H1 (cell line): ENCODE measurements at regions not wholly inside any gene's neighbourhood (a gene's known extent, or its start where the extent isn't known, plus 50 kb on each side); places are given as distances from the start of the nearest gene placed in this dataset.

Experiments
- BCL11A ChIP-seq, 2 experiments: IDR thresholded peaks; one replicate each; pipeline ENCODE4 v1.6.1; 2011; ENCODE audit warnings: low read depth in 2 of 2, low read length in 2 of 2, mild to moderate bottlenecking in 2 of 2
- CTCF ChIP-seq, 3 experiments: IDR thresholded peaks; 1 replicate in 2 of 3; 2 replicates in 1 of 3; pipeline versions ENCODE4 v1.5.1 to v1.6.1; 2011; ENCODE audit warnings: low read length in 3 of 3, mild to moderate bottlenecking in 3 of 3, inconsistent platforms in 2 of 3, low read depth in 1 of 3, moderate library complexity in 1 of 3; ENCODE audit not compliant: insufficient read depth in 1 of 3; ENCODE audit errors: control extremely low read depth in 1 of 3
- EP300 ChIP-seq, 2 experiments: IDR thresholded peaks; 1 replicate in 1 of 2; 2 replicates in 1 of 2; pipeline ENCODE4 v1.6.1; 2011 to 2012; ENCODE audit warnings: low read depth in 2 of 2, low read length in 2 of 2, mild to moderate bottlenecking in 2 of 2, borderline replicate concordance in 1 of 2, inconsistent platforms in 1 of 2, moderate library complexity in 1 of 2
- GABPA ChIP-seq: IDR thresholded peaks from 2 replicates; pipeline ENCODE4 v1.6.1; 2011; ENCODE audit warnings: mild to moderate bottlenecking, low read length, moderate library complexity, borderline replicate concordance; ENCODE audit not compliant: insufficient read depth
- GTF2F1 ChIP-seq: IDR thresholded peaks from 2 replicates; pipeline ENCODE4 v1.6.1; 2012; ENCODE audit warnings: low read depth, low read length, improper control_type of control experiment, borderline replicate concordance
- MAX ChIP-seq: IDR thresholded peaks from 2 replicates; pipeline ENCODE4 v1.6.1; 2012; ENCODE audit warnings: inconsistent platforms
- POLR2A ChIP-seq, 2 experiments: IDR thresholded peaks; 1 replicate in 1 of 2; 2 replicates in 1 of 2; pipeline ENCODE4 v1.6.1; 2011; ENCODE audit warnings: low read depth in 2 of 2, low read length in 2 of 2, mild to moderate bottlenecking in 2 of 2; ENCODE audit errors: control extremely low read depth in 1 of 2
- SRF ChIP-seq: IDR thresholded peaks from 2 replicates; pipeline ENCODE4 v1.6.1; 2011; ENCODE audit warnings: mild to moderate bottlenecking, low read depth, low read length, moderate library complexity
- ZNF274 ChIP-seq: IDR thresholded peaks from 2 replicates; pipeline ENCODE4 v1.7.0; 2012; ENCODE audit warnings: low read length, borderline replicate concordance; ENCODE audit errors: extremely low read depth

GRCh38 chr2:19823507-19823906 is 78.3 kb downstream of the TTC32 start:
- TF ChIP-seq MAX (no peak), POLR2A (IDR thresholded peaks at IDR 0.05; ENCODE audit: control extremely low read depth in 1 of 2, low read depth in 2 of 2, low read length in 2 of 2) (no peak), GABPA (no peak), CTCF (IDR thresholded peaks at IDR 0.05; ENCODE audit: control extremely low read depth in 1 of 3, insufficient read depth in 1 of 3, low read depth in 1 of 3, low read length in 3 of 3) (no peak), GTF2F1 (no peak), EP300 (IDR thresholded peaks at IDR 0.05; ENCODE audit: borderline replicate concordance in 1 of 2, low read depth in 2 of 2, low read length in 2 of 2) (no peak), BCL11A (IDR thresholded peaks at IDR 0.05; ENCODE audit: low read depth in 2 of 2, low read length in 2 of 2) (no peak), ZNF274 (no peak), SRF (no peak)
